ENCODE measurements at regions not wholly inside any gene's neighbourhood (a gene's known extent, or its start where the extent isn't known, plus 50 kb on each side); places are given as distances from the start of the nearest gene placed in this dataset.

DNA sequence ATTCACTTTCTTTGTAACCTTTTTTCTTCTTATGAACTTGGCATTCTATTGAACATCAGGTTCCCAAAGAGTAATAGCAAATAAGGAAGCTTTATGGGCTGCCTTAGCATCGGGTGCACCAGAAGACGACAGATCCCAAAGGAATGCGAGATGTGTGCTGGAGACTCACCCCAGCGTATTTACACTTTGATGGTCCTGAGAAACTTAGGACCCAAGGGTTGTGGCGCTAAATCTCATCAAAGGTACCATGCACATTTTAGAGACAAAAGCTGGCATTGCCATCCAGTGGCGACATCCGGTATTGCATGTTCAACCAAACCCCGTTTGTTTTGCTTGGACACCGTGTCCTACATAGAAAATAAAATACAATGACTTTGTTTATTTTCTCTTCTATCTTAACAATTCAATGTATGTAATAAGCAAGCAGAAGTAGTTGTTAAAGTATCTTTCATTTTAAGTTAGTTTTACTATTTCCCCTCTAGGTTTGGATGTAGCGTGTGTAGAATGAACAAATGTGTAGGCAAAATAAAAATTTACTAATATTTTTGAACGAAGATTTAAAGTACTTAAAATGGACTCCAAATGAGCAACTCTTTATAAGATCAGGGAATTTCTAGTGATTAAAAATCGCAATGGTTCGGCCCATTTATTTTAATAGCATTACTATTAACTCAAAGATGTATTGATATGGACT is 1154.8 kb downstream of the GATA3 start:
- Histone ChIP-seq H3K4me1 (ENCODE audit: control insufficient read depth, insufficient read depth, low read length) (no peaks in the 10 kb centered on the region), H3K9me3 (ENCODE audit: control insufficient read depth, insufficient read depth, low read length) (no peaks in the 10 kb centered on the region), H3K36me3 (ENCODE audit: control insufficient read depth, insufficient read depth, low read length) (no peaks in the 10 kb centered on the region), H3K9me1 (ENCODE audit: insufficient read depth, low read length) (no peaks in the 10 kb centered on the region), H4K8ac (ENCODE audit: low read depth in 2 of 2, low read length in 2 of 2) (no peak overlapping the region), H2BK20ac (ENCODE audit: low read depth, low read length) (no peak overlapping the region), H2AK5ac (ENCODE audit: low read depth, low read length) (no peak overlapping the region), H2BK120ac (ENCODE audit: low read depth, low read length) (no peak overlapping the region), H3K79me1 (ENCODE audit: low read depth in 1 of 2, low read length in 2 of 2) (no peaks in the 10 kb centered on the region), H4K91ac (ENCODE audit: insufficient read depth, low read depth, low read length) (no peak overlapping the region), H4K5ac (ENCODE audit: low read depth, low read length) (no peak overlapping the region), H3K23ac (ENCODE audit: low read depth, low read length) (no peak overlapping the region), H3K56ac (ENCODE audit: extremely low read depth, insufficient read depth, low read length) (no peak overlapping the region), H3K18ac (ENCODE audit: low read depth, low read length) (no peak overlapping the region), H2AFZ (replicated peaks; ENCODE audit: low read length, poor library complexity) (peak overlapping the region; percentile 39), H3K4me3 (ENCODE audit: insufficient read depth, low read depth, low read length) (no peak overlapping the region), H4K20me1 (ENCODE audit: insufficient read depth, low read length) (no peaks in the 10 kb centered on the region), H3K27ac (ENCODE audit: insufficient read depth, low read length) (no peak overlapping the region), H2AK9ac (replicated peaks; ENCODE audit: low read depth, low read length, poor library complexity) (no peak overlapping the region), H3K4me2 (ENCODE audit: low read depth, low read length) (no peak overlapping the region), H2BK15ac (ENCODE audit: low read depth, low read length) (no peak overlapping the region), H3K27me3 (ENCODE audit: control insufficient read depth, insufficient read depth, low read length) (no peaks in the 10 kb centered on the region), H2BK5ac (ENCODE audit: low read depth, low read length, poor library complexity, severe bottlenecking) (no peak overlapping the region), H3K4ac (ENCODE audit: low read depth, low read length) (no peak overlapping the region), H3K9ac (ENCODE audit: low read depth, low read length) (no peak overlapping the region), H3K14ac (replicated peaks; ENCODE audit: low read depth, low read length) (no peak overlapping the region)
- peak; percentile 84 for ATAC-seq (ENCODE audit: low read depth)
- in situ Hi-C loops (cut with MboI; ENCODE audit: low sequenced_read_pairs) (loop anchor here (5.0 kb wide), 1 partner anchor 1337 kb away; no protein-coding TSS in a partner anchor), dilution Hi-C loops (cut with HindIII; ENCODE audit: low sequenced_read_pairs, unreplicated experiment) (no loop called here), intact Hi-C loops (cut with micrococcal nuclease) (loop anchor here (1.0 to 2.0 kb wide), 3 partner anchors 1156 to 1680 kb away; no protein-coding TSS in a partner anchor)
- peak; percentile 60 for DNase-seq
- TF ChIP-seq, protein P1, sequence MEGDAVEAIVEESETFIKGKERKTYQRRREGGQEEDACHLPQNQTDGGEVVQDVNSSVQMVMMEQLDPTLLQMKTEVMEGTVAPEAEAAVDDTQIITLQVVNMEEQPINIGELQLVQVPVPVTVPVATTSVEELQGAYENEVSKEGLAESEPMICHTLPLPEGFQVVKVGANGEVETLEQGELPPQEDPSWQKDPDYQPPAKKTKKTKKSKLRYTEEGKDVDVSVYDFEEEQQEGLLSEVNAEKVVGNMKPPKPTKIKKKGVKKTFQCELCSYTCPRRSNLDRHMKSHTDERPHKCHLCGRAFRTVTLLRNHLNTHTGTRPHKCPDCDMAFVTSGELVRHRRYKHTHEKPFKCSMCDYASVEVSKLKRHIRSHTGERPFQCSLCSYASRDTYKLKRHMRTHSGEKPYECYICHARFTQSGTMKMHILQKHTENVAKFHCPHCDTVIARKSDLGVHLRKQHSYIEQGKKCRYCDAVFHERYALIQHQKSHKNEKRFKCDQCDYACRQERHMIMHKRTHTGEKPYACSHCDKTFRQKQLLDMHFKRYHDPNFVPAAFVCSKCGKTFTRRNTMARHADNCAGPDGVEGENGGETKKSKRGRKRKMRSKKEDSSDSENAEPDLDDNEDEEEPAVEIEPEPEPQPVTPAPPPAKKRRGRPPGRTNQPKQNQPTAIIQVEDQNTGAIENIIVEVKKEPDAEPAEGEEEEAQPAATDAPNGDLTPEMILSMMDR (conservative IDR thresholded peaks at IDR 0.05; ENCODE audit: low read depth, low read length), result peak; percentile 84
- TF ChIP-seq RFX5 (IDR thresholded peaks at IDR 0.05; ENCODE audit: low read depth, low read length) (no peak), RCOR1 (IDR thresholded peaks at IDR 0.05; ENCODE audit: insufficient replicate concordance, low read length) (no peak), SMC3 (IDR thresholded peaks at IDR 0.05; ENCODE audit: low read depth, low read length) (peak; percentile 85), RAD21 (IDR thresholded peaks at IDR 0.05; ENCODE audit: low read length) (peak; percentile 82)
- WGBS, 2 experiments (ENCODE audit: extremely low coverage in 2 of 2, insufficient read length in 1 of 2), result 5% methylated on average over 4 of the region's 13 CpGs; no CpG with 5 or more reads in 1 of the 2 experiments
- POLR2A ChIA-PET (ENCODE audit: unreplicated experiment), result no interaction called here
- CTCF ChIA-PET, result interaction anchor here (0.7 to 1.6 kb wide), 4 partner anchors 85 to 1338 kb away, joined by 3 to 6 read pairs (median 4); no protein-coding TSS in a partner anchor
- no TSS peak for BruUV-seq (replicated peaks)

All from IMR-90 (cell line).